H1 (cell line): ENCODE measurements at regions not wholly inside any gene's neighbourhood (a gene's known extent, or its start where the extent isn't known, plus 50 kb on each side); places are given as distances from the start of the nearest gene placed in this dataset.

Experiments
- CTCF ChIA-PET: fragments of 300-600 bp; sonication (Branson Sonifier 250); formaldehyde crosslinking; loops from one replicate; lab custom pipeline; 2021; ENCODE audit not compliant: partially characterized antibody; lab: Charles Lee
- POLR2A ChIA-PET: fragments of 300-600 bp; sonication (Branson Sonifier 250); formaldehyde crosslinking; loops from one replicate; lab custom pipeline; 2021; ENCODE audit warnings: inconsistent platforms; ENCODE audit not compliant: partially characterized antibody; lab: Charles Lee
- DNase-seq, 2 experiments: peaks; one replicate each; pipeline versions ENCODE4 v3.0.0 to v3.0.0-alpha.2; 2010 to 2022; ENCODE audit warnings: low spot score in 2 of 2, low read depth in 1 of 2, mixed read lengths in 1 of 2
- FAIRE-seq: peaks from 2 replicates; lab custom pipeline; 2011; peaks lifted over from hg19 to GRCh38; lab: Jason Lieb, UNC
- H2AFZ ChIP-seq: 2 replicates; pipeline ENCODE4 v1.8.1; 2012; ENCODE audit warnings: low read length, inconsistent platforms
- H2AK5ac ChIP-seq: 2 replicates; pipeline ENCODE4 v1.6.1; 2013; ENCODE audit warnings: low read depth, low read length
- H2BK120ac ChIP-seq: replicated peaks from 2 replicates; pipeline ENCODE3; 2013; ENCODE audit warnings: low read depth, low read length, inconsistent platforms
- H2BK12ac ChIP-seq: 2 replicates; pipeline ENCODE4 v1.6.1; 2013; ENCODE audit warnings: low read depth, low read length
- H2BK15ac ChIP-seq: 2 replicates; pipeline ENCODE4 v1.6.1; 2013; ENCODE audit warnings: low read length
- H2BK20ac ChIP-seq: 2 replicates; pipeline ENCODE4 v1.6.1; 2013; ENCODE audit warnings: low read length
- H2BK5ac ChIP-seq: 2 replicates; pipeline ENCODE4 v1.6.1; 2013; ENCODE audit warnings: low read depth, low read length
- H3K14ac ChIP-seq: 2 replicates; pipeline ENCODE4 v1.6.1; 2013; ENCODE audit warnings: inconsistent platforms; ENCODE audit not compliant: insufficient read length
- H3K18ac ChIP-seq: 2 replicates; pipeline ENCODE4 v1.6.1; 2013; ENCODE audit warnings: low read length; ENCODE audit errors: extremely low read depth
- H3K23ac ChIP-seq: 2 replicates; pipeline ENCODE4 v1.6.1; 2013; ENCODE audit warnings: inconsistent platforms; ENCODE audit not compliant: insufficient read length
- H3K23me2 ChIP-seq: 2 replicates; pipeline ENCODE4 v1.6.1; 2013; ENCODE audit warnings: low read depth, low read length
- H3K27ac ChIP-seq: 2 replicates; pipeline ENCODE4 v1.6.1; 2011; ENCODE audit warnings: low read depth, low read length, inconsistent platforms
- H3K27me3 ChIP-seq, 4 experiments: replicated peaks in 1 of 4; 1 replicate in 1 of 4; 2 replicates in 3 of 4; pipeline versions ENCODE4 v1.6.1 to v1.8.1; 2011 to 2013; ENCODE audit warnings: low read length in 3 of 4, mild to moderate bottlenecking in 3 of 4, inconsistent platforms in 2 of 4, mixed read lengths in 2 of 4, moderate library complexity in 1 of 4; ENCODE audit not compliant: control insufficient read depth in 3 of 4, insufficient read depth in 3 of 4; ENCODE audit errors: extremely low read depth in 1 of 4
- H3K36me3 ChIP-seq, 4 experiments: 2 replicates each; pipeline versions ENCODE4 v1.6.1 to v1.8.1; 2011 to 2013; ENCODE audit warnings: mild to moderate bottlenecking in 4 of 4, low read length in 3 of 4, moderate library complexity in 2 of 4, control low read depth in 1 of 4, inconsistent platforms in 1 of 4; ENCODE audit not compliant: insufficient read depth in 4 of 4, control insufficient read depth in 2 of 4
- H3K4ac ChIP-seq: replicated peaks from 2 replicates; pipeline ENCODE3; 2013; ENCODE audit warnings: low read length, low read depth, mixed read lengths, inconsistent platforms; ENCODE audit not compliant: insufficient read length
- H3K4me1 ChIP-seq, 4 experiments: replicated peaks in 1 of 4; 1 replicate in 1 of 4; 2 replicates in 3 of 4; pipeline versions ENCODE4 v1.6.1 to v1.8.1; 2011 to 2013; ENCODE audit warnings: low read length in 3 of 4, inconsistent platforms in 2 of 4, mixed read lengths in 1 of 4; ENCODE audit not compliant: insufficient read depth in 4 of 4, control insufficient read depth in 3 of 4
- H3K4me2 ChIP-seq, 2 experiments: 2 replicates each; pipeline versions ENCODE4 v1.6.1 to v1.8.1; 2011 to 2013; ENCODE audit warnings: low read depth in 2 of 2, low read length in 2 of 2, control low read depth in 1 of 2, inconsistent platforms in 1 of 2, mild to moderate bottlenecking in 1 of 2; ENCODE audit not compliant: insufficient read depth in 1 of 2
- H3K4me3 ChIP-seq, 4 experiments: fragments of 200-600, 300-600 bp in 1 of 4; sonication (generic), shearing (Covaris generic), sonication (Bioruptor Twin) in 1 of 4; 2 replicates each; pipeline versions ENCODE4 v1.5.1 to v1.8.1; 2011 to 2016; ENCODE audit warnings: low read length in 4 of 4, low read depth in 3 of 4, control low read depth in 2 of 4, inconsistent platforms in 2 of 4, mild to moderate bottlenecking in 2 of 4, mixed read lengths in 1 of 4, moderate library complexity in 1 of 4; ENCODE audit not compliant: insufficient read depth in 2 of 4; ENCODE audit errors: extremely low read depth in 1 of 4
- H3K56ac ChIP-seq: replicated peaks from 2 replicates; pipeline ENCODE3; 2013; ENCODE audit warnings: low read depth, mild to moderate bottlenecking, mixed read lengths, low read length, inconsistent platforms; ENCODE audit not compliant: insufficient read length
- H3K79me1 ChIP-seq: 2 replicates; pipeline ENCODE4 v1.6.1; 2013; ENCODE audit warnings: low read depth, low read length, control low read depth
- H3K79me2 ChIP-seq, 2 experiments: 2 replicates each; pipeline versions ENCODE4 v1.6.1 to v1.8.1; 2012 to 2013; ENCODE audit warnings: low read length in 2 of 2, mild to moderate bottlenecking in 2 of 2, inconsistent platforms in 1 of 2; ENCODE audit not compliant: insufficient read depth in 2 of 2, control insufficient read depth in 1 of 2
- H3K9ac ChIP-seq, 4 experiments: replicated peaks in 1 of 4; 1 replicate in 1 of 4; 2 replicates in 3 of 4; pipeline versions ENCODE4 v1.6.1 to v1.8.1; 2011 to 2013; ENCODE audit warnings: low read depth in 3 of 4, low read length in 3 of 4, control low read depth in 2 of 4, mild to moderate bottlenecking in 2 of 4, moderate library complexity in 2 of 4, inconsistent platforms in 1 of 4; ENCODE audit errors: extremely low read depth in 1 of 4
- H3K9me3 ChIP-seq, 2 experiments: 2 replicates each; pipeline versions ENCODE4 v1.6.1 to v1.8.1; 2012 to 2013; ENCODE audit warnings: mild to moderate bottlenecking in 2 of 2, moderate library complexity in 2 of 2, control low read depth in 1 of 2, inconsistent platforms in 1 of 2, low read depth in 1 of 2, low read length in 1 of 2, mixed read lengths in 1 of 2; ENCODE audit not compliant: insufficient read depth in 2 of 2
- H4K20me1 ChIP-seq, 2 experiments: replicated peaks in 1 of 2; 2 replicates each; pipeline versions ENCODE3 to v1.8.1; 2011 to 2013; ENCODE audit warnings: inconsistent platforms in 2 of 2, low read length in 2 of 2, mild to moderate bottlenecking in 1 of 2; ENCODE audit not compliant: insufficient read depth in 2 of 2, control insufficient read depth in 1 of 2
- H4K5ac ChIP-seq: 2 replicates; pipeline ENCODE4 v1.6.1; 2013; ENCODE audit warnings: low read length, low read depth, mixed read lengths, inconsistent platforms; ENCODE audit not compliant: insufficient read length
- H4K8ac ChIP-seq: 2 replicates; pipeline ENCODE4 v1.8.0; 2013; ENCODE audit warnings: mild to moderate bottlenecking, moderate library complexity, low read length, inconsistent platforms; ENCODE audit not compliant: insufficient read depth; ENCODE audit errors: extremely low read depth
- H4K91ac ChIP-seq: replicated peaks from 2 replicates; pipeline ENCODE3; 2013; ENCODE audit warnings: low read length, mixed read lengths, inconsistent platforms; ENCODE audit not compliant: insufficient read length
- ASH2L ChIP-seq: fragments of 200-600, 300-600 bp; sonication (generic); IDR thresholded peaks from one replicate; pipeline ENCODE4 v1.7.1; 2017; ENCODE audit warnings: low read length
- CREB1 ChIP-seq: IDR thresholded peaks from 2 replicates; pipeline ENCODE4 v1.6.1; 2012; ENCODE audit warnings: inconsistent platforms
- E2F6 ChIP-seq: IDR thresholded peaks from 2 replicates; pipeline ENCODE4 v1.6.1; 2012; ENCODE audit warnings: inconsistent platforms
- JUND ChIP-seq: IDR thresholded peaks from 2 replicates; pipeline ENCODE4 v1.6.1; 2011; ENCODE audit warnings: mild to moderate bottlenecking, improper control_type of control experiment, low read length
- RFX5 ChIP-seq: IDR thresholded peaks from 2 replicates; pipeline ENCODE4 v1.6.1; 2011; ENCODE audit warnings: low read depth, low read length, improper control_type of control experiment, borderline replicate concordance
- TEAD4 ChIP-seq: IDR thresholded peaks from 2 replicates; pipeline ENCODE4 v1.6.1; 2012; ENCODE audit warnings: low read depth, low read length, inconsistent platforms, mixed read lengths
- USF2 ChIP-seq: IDR thresholded peaks from 2 replicates; pipeline ENCODE4 v1.6.1; 2011; ENCODE audit warnings: low read length, improper control_type of control experiment
- WGBS, 2 experiments: shearing (Covaris generic) in 1 of 2; methylation state at CpG; one replicate each; pipeline versions ENCODE4 v1.1.6 to v1.1.7; 2013 to 2015; ENCODE audit warnings: low lambda C conversion rate in 2 of 2, mixed read lengths in 2 of 2, inconsistent platforms in 1 of 2, low coverage in 1 of 2, missing lambda C conversion rate in 1 of 2; ENCODE audit not compliant: insufficient replicate concordance in 2 of 2, insufficient coverage in 1 of 2, insufficient read length in 1 of 2; ENCODE audit errors: extremely low coverage in 1 of 2, missing lambda C conversion rate in 1 of 2; 5-methylcytosine and 5-hydroxymethylcytosine counted together

GRCh38 chr6:56807989-56808337 lies 146.9 kb upstream of the BEND6 start:
- Histone ChIP-seq H3K4ac (no peak overlapping the region), H3K79me2 (peaks cover 3 to 96% of the 10 kb centered on the region in 2 experiments; a peak in 3 of 4 replicates), H2AK5ac (no peak overlapping the region), H2BK12ac (no peak overlapping the region), H3K27me3 (no peaks in the 10 kb centered on the region), H4K91ac (no peak overlapping the region), H3K9ac (no peak overlapping the region), H4K20me1 (peaks cover 0 to 2% of the 10 kb centered on the region in 2 experiments), H2BK5ac (no peak overlapping the region), H3K56ac (no peak overlapping the region), H4K5ac (no peak overlapping the region), H3K79me1 (no peaks in the 10 kb centered on the region), H3K27ac (no peak overlapping the region), H2BK20ac (no peak overlapping the region), H3K18ac (no peak overlapping the region), H2AFZ (no peak overlapping the region), H3K23ac (no peak overlapping the region), H2BK120ac (no peak overlapping the region), H3K23me2 (no peaks in the 10 kb centered on the region), H3K4me3 (no peak overlapping the region), H3K9me3 (no peaks in the 10 kb centered on the region), H3K4me1 (peaks cover 0 to 14% (median 4%) of the 10 kb centered on the region in 4 experiments; a peak in 4 of 7 replicates), H2BK15ac (no peak overlapping the region), H3K36me3 (no peaks in the 10 kb centered on the region), H3K4me2 (no peak overlapping the region), H3K14ac (no peak overlapping the region), H4K8ac (no peak overlapping the region)
- no peak for FAIRE-seq
- WGBS, 2 experiments: 76% methylated on average over 4 of the region's 4 CpGs; no CpG with 5 or more reads in 1 of the 2 experiments
- CTCF ChIA-PET: interaction anchor here (3.8 kb wide), 1 partner anchor 43 kb away, joined by 9 read pairs; no protein-coding TSS in a partner anchor
- POLR2A ChIA-PET: interaction anchor here (1.4 kb wide), 1 partner anchor 12 kb away, joined by 3 read pairs; no protein-coding TSS in a partner anchor
- no peak for TF ChIP-seq ASH2L
- TF ChIP-seq JUND: peak; percentile 87
- TF ChIP-seq E2F6: no peak
- no peak for TF ChIP-seq TEAD4
- TF ChIP-seq CREB1: peak; percentile 38; the same call in 1 of the 2 replicates
- TF ChIP-seq USF2: no peak
- TF ChIP-seq RFX5: no peak
- DNase-seq: no peak
